ELF-1 (cell line): ENCODE measurements at regions not wholly inside any gene's neighbourhood (a gene's known extent, or its start where the extent isn't known, plus 50 kb on each side); places are given as distances from the start of the nearest gene placed in this dataset.
"Not testable (repeated sequence)": the region's sequence is repeated elsewhere in the genome, so short reads cannot be mapped to it uniquely, and the experiment has no call there.

Experiments used
- DNase-seq: peaks from one replicate; pipeline ENCODE4 v3.0.0-alpha.2; 2016; ENCODE audit warnings: low read depth, low spot score

- no peak for DNase-seq
Observed at GRCh38 chr11:16536513-16536912, 180.2 kb upstream of the SOX6 start.

- no peak for DNase-seq
Observed at GRCh38 chr11:16528639-16529038, 172.3 kb upstream of the SOX6 start.

- no peak for DNase-seq
Observed at GRCh38 chr11:16527525-16528246, 171.3 kb upstream of the SOX6 start.

GRCh38 chr11:16526947-16527346, 170.6 kb upstream of the SOX6 start:
- no peak for DNase-seq

GRCh38 chr11:16520713-16521112, 164.4 kb upstream of the SOX6 start:
- DNase-seq = not testable (repeated sequence)

- no peak for DNase-seq
Observed at GRCh38 chr11:16512899-16513241, 156.5 kb upstream of the SOX6 start.

- no peak for DNase-seq
Observed at GRCh38 chr11:16512198-16512898, 156.0 kb upstream of the SOX6 start.

GRCh38 chr11:16511116-16512114, 155.1 kb upstream of the SOX6 start:
- no peak for DNase-seq

- peak; percentile 10 for DNase-seq
Observed at GRCh38 chr11:16505481-16505880, 149.1 kb upstream of the SOX6 start.

GRCh38 chr11:16503891-16504290, 147.5 kb upstream of the SOX6 start:
- DNase-seq = not testable (repeated sequence)

- no peak for DNase-seq
Observed at GRCh38 chr11:16494918-16495691, 138.8 kb upstream of the SOX6 start.

GRCh38 chr11:16484434-16484833, 128.1 kb upstream of the SOX6 start:
- DNase-seq = no peak

GRCh38 chr11:16474659-16475058, 118.3 kb upstream of the SOX6 start:
- no peak for DNase-seq

GRCh38 chr11:16469968-16470367, 113.6 kb upstream of the SOX6 start:
- no peak for DNase-seq

- DNase-seq = no peak
Observed at GRCh38 chr11:16468735-16469453, 112.5 kb upstream of the SOX6 start.

- no peak for DNase-seq
Observed at GRCh38 chr11:16460508-16460907, 104.2 kb upstream of the SOX6 start.

- no peak for DNase-seq
Observed at GRCh38 chr11:16456366-16456765, 100.0 kb upstream of the SOX6 start.

- DNase-seq = no peak
Observed at GRCh38 chr11:16454289-16454863, 98.0 kb upstream of the SOX6 start.

GRCh38 chr11:16448123-16448717, 91.9 kb upstream of the SOX6 start:
- DNase-seq = no peak

- no peak for DNase-seq
Observed at GRCh38 chr11:16441461-16441860, 85.1 kb upstream of the SOX6 start.
